Adrenal gland (tissue), 9 donors: ENCODE measurements at regions not wholly inside any gene's neighbourhood (a gene's known extent, or its start where the extent isn't known, plus 50 kb on each side); places are given as distances from the start of the nearest gene placed in this dataset.

Experiments used
- DNase-seq, 7 donors: peaks; one replicate each; pipeline ENCODE4 v3.0.0-alpha.2; 2019 to 2020
- H3K27ac ChIP-seq, 5 donors: fragments of 200-600 bp; sonication (generic) in 4 of 5; 1 replicate in 3 of 5; 2 replicates in 2 of 5; pipeline versions ENCODE4 v1.5.1 to v1.8.0; 2016 to 2020; ENCODE audit warnings: mild to moderate bottlenecking in 1 of 5
- H3K27me3 ChIP-seq: fragments of 200-600 bp; 2 replicates; pipeline ENCODE4 v1.8.0; 2021
- H3K36me3 ChIP-seq, 2 donors: fragments of 200-600 bp; replicated peaks in 1 of 2; 1 replicate in 1 of 2; 2 replicates in 1 of 2; pipeline versions ENCODE4 v1.5.1 to v1.8.0; 2018 to 2022
- H3K4me1 ChIP-seq, 2 donors: fragments of 200-600 bp; replicated peaks in 1 of 2; 1 replicate in 1 of 2; 2 replicates in 1 of 2; pipeline versions ENCODE4 v1.5.1 to v1.8.0; 2018 to 2021
- H3K4me3 ChIP-seq, 4 donors: fragments of 200-600 bp; sonication (generic) in 3 of 4; one replicate each; pipeline ENCODE4 v1.5.1; 2016 to 2018
- H3K9me3 ChIP-seq, 3 donors: fragments of 200-600 bp; sonication (generic) in 1 of 3; replicated peaks in 1 of 3; 1 replicate in 2 of 3; 2 replicates in 1 of 3; pipeline versions ENCODE4 v1.5.1 to v1.8.0; 2016 to 2021
- CTCF ChIP-seq, 6 experiments: fragments of 450-650 bp in 4 of 6; fragments of 200-600 bp in 2 of 6; sonication (generic) in 1 of 6; IDR thresholded peaks; 1 replicate in 5 of 6; 2 replicates in 1 of 6; pipeline versions ENCODE4 v1.5.1 to v1.8.0; 2016 to 2021; ENCODE audit warnings: antibody characterized with exemption in 6 of 6, mild to moderate bottlenecking in 2 of 6, moderate library complexity in 1 of 6
- POLR2A ChIP-seq, 2 donors: fragments of 450-650 bp; IDR thresholded peaks; one replicate each; pipeline ENCODE4 v1.6.1; 2017; ENCODE audit warnings: antibody characterized with exemption in 2 of 2, mild to moderate bottlenecking in 2 of 2, moderate library complexity in 1 of 2
- WGBS, 4 donors: extraction: QIAGEN DNeasy Blood & Tissue Kit in 2 of 4; methylation state at CpG; one replicate each; pipeline versions ENCODE4 v1.1.5 to v1.1.7; 2013 to 2017; 5-methylcytosine and 5-hydroxymethylcytosine counted together
- intact Hi-C, 2 donors: fragments of 100-400 bp; cut with DNase I; formaldehyde crosslinking; loops; one replicate each; pipeline versions ENCODE4 v1.14.1 to v1.15.0; 2022 to 2023
- donor health status: healthy with polysubstance abuse.
- donor health status: Bipolar disorder and iron deficiency.
- donor health status: DM: yes; HTN: yes; CAD: no.
- donor health status: DM: no; HTN: no; CAD: no.
- donor health status: DM: no; HTN: no; CAD: no.

GRCh38 chr2:46841621-46842020 lies 74.0 kb downstream of the MCFD2 start:
- TF ChIP-seq POLR2A (IDR thresholded peaks at IDR 0.05) (no peak), CTCF (IDR thresholded peaks at IDR 0.05) (no peak)
- Histone ChIP-seq H3K4me3 (no peak overlapping the region), H3K27me3 (no peaks in the 10 kb centered on the region), H3K36me3 (no peaks in the 10 kb centered on the region), H3K27ac (peak overlapping the region in 1 of 5 donors; percentile 13), H3K4me1 (peaks cover 16 to 18% of the 10 kb centered on the region in 2 donors), H3K9me3 (no peaks in the 10 kb centered on the region)
- DNase-seq: peak in 1 of 7 donors; percentile 29
- intact Hi-C loops: no loop called here
- WGBS, 4 donors: 54 to 70% (median 67%) methylated on average over 4 of the region's 4 CpGs

- Histone ChIP-seq H3K27ac (no peak overlapping the region), H3K36me3 (no peaks in the 10 kb centered on the region), H3K4me1 (no peaks in the 10 kb centered on the region), H3K9me3 (no peaks in the 10 kb centered on the region), H3K27me3 (no peaks in the 10 kb centered on the region), H3K4me3 (no peak overlapping the region)
- 41 to 80% (median 61%) methylated on average over 2 to 3 of the region's 3 CpGs for WGBS, 4 donors
- intact Hi-C loops: no loop called here
- TF ChIP-seq CTCF (IDR thresholded peaks at IDR 0.05): no peak
- no peak for TF ChIP-seq POLR2A (IDR thresholded peaks at IDR 0.05)
- DNase-seq: peak in 1 of 7 donors; percentile 13
These were observed 76.6 kb downstream of the MCFD2 start for GRCh38 chr2:46839045-46839444.

GRCh38 chr2:46837704-46838103 lies 77.9 kb downstream of the MCFD2 start:
- no peaks in the 10 kb centered on the region for H3K4me1 ChIP-seq
- no peaks in the 10 kb centered on the region for H3K27me3 ChIP-seq
- no peak for TF ChIP-seq CTCF (IDR thresholded peaks at IDR 0.05)
- no peak for TF ChIP-seq POLR2A (IDR thresholded peaks at IDR 0.05)
- no peak for DNase-seq
- intact Hi-C loops: no loop called here
- H3K27ac ChIP-seq: no peak overlapping the region
- WGBS, 4 donors: 89 to 94% (median 92%) methylated on average over 5 of the region's 5 CpGs
- H3K4me3 ChIP-seq: no peak overlapping the region
- no peaks in the 10 kb centered on the region for H3K36me3 ChIP-seq
- no peaks in the 10 kb centered on the region for H3K9me3 ChIP-seq

GRCh38 chr2:46837112-46837454 lies 78.5 kb downstream of the MCFD2 start:
- no peak for DNase-seq
- H3K36me3 ChIP-seq: no peaks in the 10 kb centered on the region
- H3K4me3 ChIP-seq: no peak overlapping the region
- 91 to 97% (median 96%) methylated on average over 9 to 10 of the region's 10 CpGs for WGBS, 4 donors
- no peaks in the 10 kb centered on the region for H3K9me3 ChIP-seq
- H3K27me3 ChIP-seq: no peaks in the 10 kb centered on the region
- no peak overlapping the region for H3K27ac ChIP-seq
- TF ChIP-seq CTCF (IDR thresholded peaks at IDR 0.05) (no peak), POLR2A (IDR thresholded peaks at IDR 0.05) (no peak)
- H3K4me1 ChIP-seq: no peaks in the 10 kb centered on the region
- intact Hi-C loops: no loop called here
